HepG2 (cell line): ENCODE measurements at regions not wholly inside any gene's neighbourhood (a gene's known extent, or its start where the extent isn't known, plus 50 kb on each side); places are given as distances from the start of the nearest gene placed in this dataset.
"Not testable (repeated sequence)": the region's sequence is repeated elsewhere in the genome, so short reads cannot be mapped to it uniquely, and the experiment has no call there.

Experiments
- ATAC-seq: fragments of 200-7000 bp; cut with Tn5 transposase; 3 replicates; pipeline ENCODE4 v1.9.1; 2020; ENCODE audit warnings: mild to moderate bottlenecking, moderate library complexity
- BruUV-seq: library from RNA; stranded (reverse); fragments of 400-500 nt; replicated peaks from 2 replicates; lab custom pipeline; 2021; lab: Mats Ljungman, UMichigan
- CTCF ChIA-PET: fragments of 300-600 bp; formaldehyde crosslinking; extraction: SDS; loops from one replicate; lab custom pipeline; 2021; ENCODE audit warnings: low total read pairs, inconsistent platforms, low intra/inter-chr PET ratio; lab: Yijun Ruan, JAX
- POLR2A ChIA-PET: fragments of 350-600 bp; sonication (Branson Sonifier 250); formaldehyde crosslinking; loops from one replicate; lab custom pipeline; 2020; ENCODE audit warnings: antibody characterized with exemption, inconsistent platforms; lab: Yijun Ruan, JAX
- DNase-seq: peaks from one replicate; pipeline ENCODE4 v3.0.0-alpha.2; 2015; ENCODE audit warnings: low spot score
- FAIRE-seq: peaks from 3 replicates; lab custom pipeline; 2011; peaks lifted over from hg19 to GRCh38; lab: Jason Lieb, UNC
- H2AFZ ChIP-seq: one replicate; pipeline ENCODE4 v1.6.1; 2011; ENCODE audit warnings: low read length, inconsistent platforms
- H3K27ac ChIP-seq: fragments of 300-600 bp; 3 replicates; pipeline ENCODE4 v1.8.0; 2011; ENCODE audit warnings: mixed run types, mild to moderate bottlenecking, mixed read lengths, low read length, inconsistent platforms; ENCODE audit not compliant: insufficient read depth; ENCODE audit errors: extremely low read length
- H3K27me3 ChIP-seq, 2 experiments: fragments of 200-600 bp in 1 of 2; 2 replicates in 1 of 2; 3 replicates in 1 of 2; pipeline versions ENCODE4 v1.6.0 to v1.8.0; 2011; ENCODE audit warnings: low read length in 2 of 2, mild to moderate bottlenecking in 2 of 2, moderate library complexity in 2 of 2, inconsistent platforms in 1 of 2; ENCODE audit not compliant: insufficient read depth in 2 of 2, control insufficient read depth in 1 of 2
- H3K36me3 ChIP-seq, 2 experiments: fragments of 200-600 bp in 1 of 2; replicated peaks in 1 of 2; 2 replicates in 1 of 2; 3 replicates in 1 of 2; pipeline versions ENCODE4 v1.5.1 to v1.8.0; 2011; ENCODE audit warnings: low read length in 2 of 2, inconsistent platforms in 1 of 2; ENCODE audit not compliant: insufficient read depth in 2 of 2, control insufficient read depth in 1 of 2
- H3K4me1 ChIP-seq: 2 replicates; pipeline ENCODE4 v1.5.1; 2012; ENCODE audit warnings: low read length, inconsistent platforms; ENCODE audit not compliant: insufficient read depth
- H3K4me2 ChIP-seq: 2 replicates; pipeline ENCODE4 v1.6.0; 2011; ENCODE audit warnings: low read depth, low read length, inconsistent platforms
- H3K4me3 ChIP-seq, 3 experiments: fragments of 200-600 bp in 1 of 3; sonication (generic), shearing (Covaris generic) in 1 of 3; replicated peaks in 1 of 3; 2 replicates each; pipeline ENCODE4 v1.5.1; 2011 to 2016; ENCODE audit warnings: low read length in 3 of 3, inconsistent platforms in 2 of 3, low read depth in 2 of 3, mild to moderate bottlenecking in 2 of 3, control low read depth in 1 of 3, mixed read lengths in 1 of 3; ENCODE audit not compliant: insufficient read depth in 1 of 3
- H3K79me2 ChIP-seq: one replicate; pipeline ENCODE4 v1.6.1; 2011; ENCODE audit warnings: low read length, inconsistent platforms; ENCODE audit not compliant: insufficient read depth
- H3K9ac ChIP-seq: 2 replicates; pipeline ENCODE4 v1.6.0; 2011; ENCODE audit warnings: mild to moderate bottlenecking, low read depth, low read length, inconsistent platforms; ENCODE audit not compliant: insufficient read depth
- H3K9me3 ChIP-seq: 2 replicates; pipeline ENCODE4 v1.5.1; 2012; ENCODE audit warnings: mild to moderate bottlenecking, low read length
- H4K20me1 ChIP-seq: 2 replicates; pipeline ENCODE4 v1.6.0; 2011; ENCODE audit warnings: inconsistent platforms, mild to moderate bottlenecking, low read length, moderate library complexity; ENCODE audit not compliant: insufficient read depth
- ARHGAP35 ChIP-seq: sonication (generic); formaldehyde crosslinking; IDR thresholded peaks from 2 replicates; pipeline ENCODE4 v1.9.0; 2022; ENCODE audit warnings: mild to moderate bottlenecking, inconsistent platforms, moderate library complexity, missing genetic modification reagents, borderline replicate concordance
- ATAD3A ChIP-seq: sonication (generic); formaldehyde crosslinking; IDR thresholded peaks from 2 replicates; pipeline ENCODE4 v1.4.0; 2020; ENCODE audit warnings: missing genetic modification reagents
- ATF7 ChIP-seq, 2 experiments: fragments of 450-650 bp in 1 of 2; sonication (generic) in 1 of 2; formaldehyde crosslinking in 1 of 2; IDR thresholded peaks; 2 replicates each; pipeline versions ENCODE4 v1.4.0 to v1.6.1; 2016 to 2020; ENCODE audit warnings: antibody characterized with exemption in 1 of 2, mild to moderate bottlenecking in 1 of 2, missing genetic modification reagents in 1 of 2
- CREB1 ChIP-seq, 2 experiments: fragments of 450-650 bp in 1 of 2; IDR thresholded peaks; 2 replicates each; pipeline ENCODE4 v1.6.1; 2016 to 2017; ENCODE audit warnings: control low read depth in 1 of 2, mild to moderate bottlenecking in 1 of 2, missing compliant biosample characterization in 1 of 2, missing genetic modification characterization in 1 of 2
- EHMT2 ChIP-seq: fragments of 200-600 bp; sonication (generic); IDR thresholded peaks from 2 replicates; pipeline ENCODE4 v1.7.0; 2017; ENCODE audit warnings: antibody characterized with exemption, low read depth, low read length, borderline replicate concordance
- KDM3A ChIP-seq: IDR thresholded peaks from 2 replicates; pipeline ENCODE4 v1.6.1; 2018; ENCODE audit warnings: low read depth, missing compliant biosample characterization
- NR1H2 ChIP-seq: sonication (generic); formaldehyde crosslinking; IDR thresholded peaks from 2 replicates; pipeline ENCODE4 v1.8.1; 2022; ENCODE audit warnings: low read depth, missing genetic modification reagents, borderline replicate concordance
- SNRNP70 ChIP-seq: fragments of 200-400 bp; formaldehyde crosslinking; IDR thresholded peaks from 2 replicates; pipeline ENCODE4 v1.6.1; 2017; ENCODE audit warnings: mild to moderate bottlenecking, low read depth, low read length, moderate library complexity
- SRF ChIP-seq: IDR thresholded peaks from 2 replicates; pipeline ENCODE4 v1.6.1; 2011; ENCODE audit warnings: mild to moderate bottlenecking, low read depth, low read length, moderate library complexity
- ZFP62 ChIP-seq: sonication (generic); formaldehyde crosslinking; IDR thresholded peaks from 2 replicates; pipeline ENCODE4 v1.4.0; 2020; ENCODE audit warnings: missing genetic modification reagents
- ZNF12 ChIP-seq: sonication (generic); formaldehyde crosslinking; IDR thresholded peaks from 2 replicates; pipeline ENCODE4 v1.5.0; 2020; ENCODE audit warnings: missing genetic modification reagents
- ZNF180 ChIP-seq: sonication (generic); formaldehyde crosslinking; IDR thresholded peaks from 2 replicates; pipeline ENCODE4 v1.4.0; 2020; ENCODE audit warnings: low read depth, missing genetic modification reagents, borderline replicate concordance
- ZNF225 ChIP-seq: sonication (generic); formaldehyde crosslinking; IDR thresholded peaks from 2 replicates; pipeline ENCODE4 v1.4.0; 2020; ENCODE audit warnings: mild to moderate bottlenecking, missing genetic modification reagents
- ZSCAN21 ChIP-seq: sonication (generic); formaldehyde crosslinking; IDR thresholded peaks from 2 replicates; pipeline ENCODE4 v1.8.0; 2022; ENCODE audit warnings: mild to moderate bottlenecking, missing genetic modification reagents, moderate library complexity, borderline replicate concordance
- whole genome bisulfite sequencing: methylation state at CpG from one replicate; pipeline ENCODE4 v1.1.6; 2017; ENCODE audit warnings: low lambda C conversion rate; 5-methylcytosine and 5-hydroxymethylcytosine counted together
- in situ Hi-C: cut with HindIII; loops from 2 replicates; pipeline ENCODE4 v1.10.0; 2017; ENCODE audit warnings: low pct_unique_long_range_greater_than_20kb; ENCODE audit not compliant: extremely low pct_ligation_motif_present
- intact Hi-C: fragments of 100-400 bp; cut with micrococcal nuclease; formaldehyde crosslinking; loops from one replicate; pipeline ENCODE4 v1.10.0; 2022; ENCODE audit not compliant: unreplicated experiment
- TF ChIP-seq, protein P1 (sequence below): sonication (generic); formaldehyde crosslinking; IDR thresholded peaks from 2 replicates; pipeline ENCODE4 v1.8.1; 2023; ENCODE audit warnings: mild to moderate bottlenecking, missing genetic modification reagents
- TF ChIP-seq, protein P2 (sequence below): sonication (generic); formaldehyde crosslinking; IDR thresholded peaks from 2 replicates; pipeline ENCODE4; 2020; ENCODE audit warnings: missing genetic modification reagents, mild to moderate bottlenecking, borderline replicate concordance

DNA sequence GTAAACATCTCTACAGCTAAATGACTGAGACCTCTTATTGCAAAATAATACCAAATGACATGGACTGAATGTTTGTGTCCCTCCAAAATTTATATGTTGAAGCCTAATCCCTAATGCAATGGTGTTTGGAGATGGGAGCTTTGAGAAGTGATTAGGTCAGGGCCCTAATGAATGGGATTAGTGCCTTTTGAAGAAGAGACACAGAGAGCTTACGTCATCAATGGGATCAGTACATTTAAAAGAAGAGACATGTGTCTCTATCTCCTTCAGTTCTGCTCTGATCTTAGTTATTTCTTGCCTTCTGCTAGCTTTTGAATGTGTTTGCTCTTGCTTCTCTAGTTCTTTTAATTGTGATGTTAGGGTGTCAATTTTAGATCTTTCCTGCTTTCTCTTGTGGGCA is 301.6 kb upstream of the FSTL5 start:
- H2AFZ ChIP-seq; H3K79me2 ChIP-seq; H4K20me1 ChIP-seq; ATAC-seq; CTCF ChIA-PET; H3K4me1 ChIP-seq; H3K9me3 ChIP-seq; H3K36me3 ChIP-seq; H3K27ac ChIP-seq; H3K4me3 ChIP-seq; FAIRE-seq; H3K4me2 ChIP-seq; H3K9ac ChIP-seq; DNase-seq; H3K27me3 ChIP-seq; BruUV-seq; POLR2A ChIA-PET; in situ Hi-C loops; TF ChIP-seq ATF7, CREB1 (CRISPR knock-in tag; IDR thresholded peaks at IDR 0.05): not testable (repeated sequence)
- intact Hi-C loops, result loop anchor here (10.0 kb wide), 1 partner anchor 1141 kb away; no protein-coding TSS in a partner anchor
- 0% methylated on average over 1 of the region's 1 CpG for WGBS
- TF ChIP-seq ATF7 (IDR thresholded peaks at IDR 0.05) (peak; percentile 76), CREB1 (IDR thresholded peaks at IDR 0.05) (peak; percentile 74)

DNA sequence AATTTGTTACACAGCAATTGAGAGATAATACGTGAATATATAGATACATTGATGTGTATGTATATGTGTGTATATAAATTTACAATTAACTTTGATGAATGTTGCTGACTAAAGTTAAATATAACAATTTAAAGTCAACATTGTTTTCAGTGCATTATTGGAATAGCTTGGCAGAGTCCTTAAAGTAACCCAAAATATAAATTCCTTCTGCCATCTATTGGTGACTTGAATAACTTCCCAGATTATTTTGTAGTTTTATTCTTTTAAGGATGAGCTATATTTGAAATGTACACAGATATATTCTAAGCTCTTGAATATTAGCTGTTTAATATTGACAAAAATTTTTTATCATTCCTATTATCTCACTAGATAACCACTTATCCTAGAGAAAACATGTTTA is 298.2 kb upstream of the FSTL5 start:
- Histone ChIP-seq H3K9me3 (no peaks in the 10 kb centered on the region), H3K79me2 (no peaks in the 10 kb centered on the region), H3K4me1 (no peaks in the 10 kb centered on the region), H2AFZ (no peak overlapping the region), H3K4me3 (no peak overlapping the region), H4K20me1 (no peaks in the 10 kb centered on the region), H3K4me2 (no peak overlapping the region), H3K9ac (no peak overlapping the region), H3K27me3 (no peaks in the 10 kb centered on the region), H3K36me3 (no peaks in the 10 kb centered on the region), H3K27ac (no peak overlapping the region)
- ChIA-PET CTCF (no interaction called here), POLR2A (no interaction called here)
- no TSS peak for BruUV-seq
- WGBS, result 0% methylated on average over 1 of the region's 1 CpG
- no peak for FAIRE-seq
- no peak for ATAC-seq
- no peak for DNase-seq
- intact Hi-C loops (loop anchor here (10.0 kb wide), 1 partner anchor 1137 kb away; no protein-coding TSS in a partner anchor), in situ Hi-C loops (no loop called here)
- TF ChIP-seq, protein P1, sequence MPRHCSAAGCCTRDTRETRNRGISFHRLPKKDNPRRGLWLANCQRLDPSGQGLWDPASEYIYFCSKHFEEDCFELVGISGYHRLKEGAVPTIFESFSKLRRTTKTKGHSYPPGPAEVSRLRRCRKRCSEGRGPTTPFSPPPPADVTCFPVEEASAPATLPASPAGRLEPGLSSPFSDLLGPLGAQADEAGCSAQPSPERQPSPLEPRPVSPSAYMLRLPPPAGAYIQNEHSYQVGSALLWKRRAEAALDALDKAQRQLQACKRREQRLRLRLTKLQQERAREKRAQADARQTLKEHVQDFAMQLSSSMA (CRISPR knock-in tag), result no peak
- no peak for TF ChIP-seq ZNF12
- TF ChIP-seq ZSCAN21, result no peak
- TF ChIP-seq ZNF225 (CRISPR knock-in tag), result no peak
- no peak for TF ChIP-seq KDM3A (CRISPR knock-in tag)
- no peak for TF ChIP-seq ATAD3A (CRISPR knock-in tag)
- no peak for TF ChIP-seq EHMT2
- no peak for TF ChIP-seq SRF
- no peak for TF ChIP-seq ZFP62 (CRISPR knock-in tag)
- TF ChIP-seq ARHGAP35 (CRISPR knock-in tag), result no peak
- no peak for TF ChIP-seq ZNF180 (CRISPR knock-in tag)
- TF ChIP-seq, protein P2, sequence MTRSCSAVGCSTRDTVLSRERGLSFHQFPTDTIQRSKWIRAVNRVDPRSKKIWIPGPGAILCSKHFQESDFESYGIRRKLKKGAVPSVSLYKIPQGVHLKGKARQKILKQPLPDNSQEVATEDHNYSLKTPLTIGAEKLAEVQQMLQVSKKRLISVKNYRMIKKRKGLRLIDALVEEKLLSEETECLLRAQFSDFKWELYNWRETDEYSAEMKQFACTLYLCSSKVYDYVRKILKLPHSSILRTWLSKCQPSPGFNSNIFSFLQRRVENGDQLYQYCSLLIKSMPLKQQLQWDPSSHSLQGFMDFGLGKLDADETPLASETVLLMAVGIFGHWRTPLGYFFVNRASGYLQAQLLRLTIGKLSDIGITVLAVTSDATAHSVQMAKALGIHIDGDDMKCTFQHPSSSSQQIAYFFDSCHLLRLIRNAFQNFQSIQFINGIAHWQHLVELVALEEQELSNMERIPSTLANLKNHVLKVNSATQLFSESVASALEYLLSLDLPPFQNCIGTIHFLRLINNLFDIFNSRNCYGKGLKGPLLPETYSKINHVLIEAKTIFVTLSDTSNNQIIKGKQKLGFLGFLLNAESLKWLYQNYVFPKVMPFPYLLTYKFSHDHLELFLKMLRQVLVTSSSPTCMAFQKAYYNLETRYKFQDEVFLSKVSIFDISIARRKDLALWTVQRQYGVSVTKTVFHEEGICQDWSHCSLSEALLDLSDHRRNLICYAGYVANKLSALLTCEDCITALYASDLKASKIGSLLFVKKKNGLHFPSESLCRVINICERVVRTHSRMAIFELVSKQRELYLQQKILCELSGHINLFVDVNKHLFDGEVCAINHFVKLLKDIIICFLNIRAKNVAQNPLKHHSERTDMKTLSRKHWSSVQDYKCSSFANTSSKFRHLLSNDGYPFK (CRISPR knock-in tag), result no peak
- no peak for TF ChIP-seq NR1H2 (CRISPR knock-in tag)
- no peak for TF ChIP-seq SNRNP70
